ENCODE measurements at regions not wholly inside any gene's neighbourhood (a gene's known extent, or its start where the extent isn't known, plus 50 kb on each side); places are given as distances from the start of the nearest gene placed in this dataset.

- TF ChIP-seq CTCF (IDR thresholded peaks at IDR 0.05; ENCODE audit: low read length) (no peak), EZH2 (IDR thresholded peaks at IDR 0.05; ENCODE audit: borderline replicate concordance, low read length) (no peak)
Observed at GRCh38 chr21:34223376-34223775, 140.4 kb upstream of the KCNE2 start.
